CD4-positive, alpha-beta T cell (primary cell): ENCODE measurements at regions not wholly inside any gene's neighbourhood (a gene's known extent, or its start where the extent isn't known, plus 50 kb on each side); places are given as distances from the start of the nearest gene placed in this dataset.

Experiments used
- ATAC-seq: fragments of 200-7000 bp; cut with Tn5 transposase; one replicate; pipeline ENCODE4 v1.10.0; 2022; ENCODE audit warnings: mild to moderate bottlenecking; ENCODE audit not compliant: poor library complexity
- CTCF ChIA-PET: fragments of 350-600 bp; sonication (Branson Sonifier 250); formaldehyde crosslinking; loops from one replicate; lab custom pipeline; 2021; ENCODE audit warnings: antibody characterized with exemption, inconsistent platforms; lab: Charles Lee
- POLR2A ChIA-PET: fragments of 350-600 bp; sonication (Branson Sonifier 250); formaldehyde crosslinking; loops from one replicate; lab custom pipeline; 2021; ENCODE audit warnings: antibody characterized with exemption, inconsistent platforms; lab: Charles Lee
- DNase-seq, 14 experiments: peaks; one replicate each; pipeline ENCODE4 v3.0.0-alpha.2; 2013 to 2020; ENCODE audit warnings: mixed read lengths in 2 of 14
- H3K27ac ChIP-seq, 2 donors: one replicate each; pipeline versions ENCODE4 v1.5.1 to v1.7.0; 2013; ENCODE audit warnings: low read length in 2 of 2, low read depth in 1 of 2, mild to moderate bottlenecking in 1 of 2
- H3K27me3 ChIP-seq, 2 experiments: 1 replicate in 1 of 2; 2 replicates in 1 of 2; pipeline versions ENCODE4 v1.6.1 to v1.7.0; 2013; ENCODE audit warnings: low read length in 2 of 2, control low read depth in 1 of 2, mild to moderate bottlenecking in 1 of 2, moderate library complexity in 1 of 2; ENCODE audit not compliant: insufficient read depth in 2 of 2, control insufficient read depth in 1 of 2
- H3K36me3 ChIP-seq: one replicate; pipeline ENCODE4 v1.6.1; 2013; ENCODE audit warnings: low read length, control low read depth; ENCODE audit not compliant: insufficient read depth
- H3K4me1 ChIP-seq: one replicate; pipeline ENCODE4 v1.6.1; 2013; ENCODE audit warnings: low read length, control low read depth; ENCODE audit not compliant: insufficient read depth
- H3K4me3 ChIP-seq: one replicate; pipeline ENCODE4 v1.5.1; 2013; ENCODE audit warnings: mild to moderate bottlenecking, low read length, moderate library complexity
- H3K9me3 ChIP-seq, 2 experiments: 1 replicate in 1 of 2; 2 replicates in 1 of 2; pipeline versions ENCODE4 v1.6.1 to v1.7.0; 2013; ENCODE audit warnings: low read length in 2 of 2, mild to moderate bottlenecking in 2 of 2, control low read depth in 1 of 2, moderate library complexity in 1 of 2; ENCODE audit not compliant: control insufficient read depth in 1 of 2, insufficient read depth in 1 of 2
- H3K27ac Mint-ChIP-seq: one replicate; pipeline ENCODE4 v1.8.0; 2020; ENCODE audit warnings: mixed read lengths
- H3K27me3 Mint-ChIP-seq: one replicate; pipeline ENCODE4 v1.8.0; 2021; ENCODE audit warnings: mixed read lengths
- H3K36me3 Mint-ChIP-seq: one replicate; pipeline ENCODE4 v1.8.0; 2021; ENCODE audit warnings: low read depth, mixed read lengths
- H3K4me1 Mint-ChIP-seq: one replicate; pipeline ENCODE4 v1.8.0; 2021; ENCODE audit warnings: low read depth, mixed read lengths
- H3K4me3 Mint-ChIP-seq: one replicate; pipeline ENCODE4 v1.8.0; 2020; ENCODE audit warnings: mild to moderate bottlenecking, mixed read lengths
- H3K9me3 Mint-ChIP-seq: one replicate; pipeline ENCODE4 v1.8.0; 2020; ENCODE audit warnings: mixed read lengths
- intact Hi-C, 2 experiments: fragments of 100-400 bp; cut with DNase I in 1 of 2; cut with micrococcal nuclease in 1 of 2; formaldehyde crosslinking; loops; one replicate each; pipeline versions ENCODE4 v1.15.1 to v1.9.0; 2023 to 2025; cut with DNase I, micrococcal nuclease
- TF ChIP-seq, protein P1 (sequence below): fragments of 200-600 bp; IDR thresholded peaks from one replicate; pipeline ENCODE4 v1.8.0; 2022; ENCODE audit warnings: antibody characterized with exemption, mild to moderate bottlenecking

DNA sequence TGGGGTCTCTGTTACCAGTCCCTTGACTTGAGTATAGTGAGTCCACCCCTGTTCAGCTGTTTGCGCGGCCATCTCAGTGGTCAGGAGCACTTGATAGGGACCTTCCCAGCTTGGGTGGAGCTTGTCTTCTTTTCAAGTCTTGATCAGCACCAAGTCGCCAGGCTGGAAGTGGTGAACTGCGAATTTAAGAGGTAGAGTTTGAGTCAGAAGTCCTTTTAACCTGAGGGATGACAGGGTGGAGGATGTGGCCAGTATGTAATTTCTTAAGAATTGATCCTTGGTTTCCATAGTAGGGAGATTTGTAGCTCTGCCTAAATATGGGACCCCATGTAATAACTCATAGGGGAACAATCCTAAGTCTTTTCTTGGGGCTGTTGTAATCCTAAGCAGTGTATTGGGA lies 86.3 kb upstream of the XCR1 start:
- TF ChIP-seq, protein P1, sequence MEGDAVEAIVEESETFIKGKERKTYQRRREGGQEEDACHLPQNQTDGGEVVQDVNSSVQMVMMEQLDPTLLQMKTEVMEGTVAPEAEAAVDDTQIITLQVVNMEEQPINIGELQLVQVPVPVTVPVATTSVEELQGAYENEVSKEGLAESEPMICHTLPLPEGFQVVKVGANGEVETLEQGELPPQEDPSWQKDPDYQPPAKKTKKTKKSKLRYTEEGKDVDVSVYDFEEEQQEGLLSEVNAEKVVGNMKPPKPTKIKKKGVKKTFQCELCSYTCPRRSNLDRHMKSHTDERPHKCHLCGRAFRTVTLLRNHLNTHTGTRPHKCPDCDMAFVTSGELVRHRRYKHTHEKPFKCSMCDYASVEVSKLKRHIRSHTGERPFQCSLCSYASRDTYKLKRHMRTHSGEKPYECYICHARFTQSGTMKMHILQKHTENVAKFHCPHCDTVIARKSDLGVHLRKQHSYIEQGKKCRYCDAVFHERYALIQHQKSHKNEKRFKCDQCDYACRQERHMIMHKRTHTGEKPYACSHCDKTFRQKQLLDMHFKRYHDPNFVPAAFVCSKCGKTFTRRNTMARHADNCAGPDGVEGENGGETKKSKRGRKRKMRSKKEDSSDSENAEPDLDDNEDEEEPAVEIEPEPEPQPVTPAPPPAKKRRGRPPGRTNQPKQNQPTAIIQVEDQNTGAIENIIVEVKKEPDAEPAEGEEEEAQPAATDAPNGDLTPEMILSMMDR, result no peak
- Histone ChIP-seq H3K4me3 (no peak overlapping the region), H3K27ac (no peak overlapping the region), H3K9me3 (no peaks in the 10 kb centered on the region), H3K36me3 (no peaks in the 10 kb centered on the region), H3K27me3 (no peaks in the 10 kb centered on the region), H3K4me1 (peaks cover 11% of the 10 kb centered on the region)
- intact Hi-C loops, result no loop called here
- Mint-ChIP-seq H3K4me1 (peaks cover 17% of the 10 kb centered on the region), H3K36me3 (no peaks in the 10 kb centered on the region), H3K27ac (no peak overlapping the region), H3K27me3 (no peaks in the 10 kb centered on the region), H3K9me3 (no peaks in the 10 kb centered on the region), H3K4me3 (no peak overlapping the region)
- ChIA-PET POLR2A (no interaction called here), CTCF (no interaction called here)
- no peak for DNase-seq
- no peak for ATAC-seq

DNA sequence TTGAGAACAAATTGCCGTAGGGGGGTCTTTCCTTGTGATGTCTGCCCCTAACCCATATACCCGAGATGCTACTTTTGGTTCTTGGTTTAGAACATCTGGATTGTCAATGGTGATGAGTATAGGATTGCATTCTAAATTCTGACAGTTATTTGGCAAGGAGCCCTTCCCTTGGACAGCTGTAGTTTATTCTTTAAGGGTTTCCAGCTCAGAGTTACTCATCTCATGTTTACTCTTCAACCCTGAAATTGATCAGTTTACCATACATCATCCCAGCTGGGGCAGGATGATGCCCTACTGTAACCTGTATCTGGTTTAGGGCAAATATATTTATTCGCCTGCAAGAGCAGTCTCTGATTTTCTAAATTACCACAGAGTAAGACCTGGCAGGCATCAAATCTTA lies 85.7 kb upstream of the XCR1 start:
- Mint-ChIP-seq H3K9me3 (no peaks in the 10 kb centered on the region), H3K27ac (no peak overlapping the region), H3K36me3 (no peaks in the 10 kb centered on the region), H3K27me3 (peaks cover 3% of the 10 kb centered on the region), H3K4me1 (peaks cover 17% of the 10 kb centered on the region), H3K4me3 (no peak overlapping the region)
- TF ChIP-seq, protein P1, result no peak
- ChIA-PET POLR2A (no interaction called here), CTCF (no interaction called here)
- Histone ChIP-seq H3K9me3 (no peaks in the 10 kb centered on the region), H3K4me1 (peaks cover 17% of the 10 kb centered on the region), H3K27ac (no peak overlapping the region), H3K27me3 (no peaks in the 10 kb centered on the region), H3K36me3 (no peaks in the 10 kb centered on the region), H3K4me3 (no peak overlapping the region)
- no peak for DNase-seq
- no peak for ATAC-seq
- intact Hi-C loops, result no loop called here

DNA sequence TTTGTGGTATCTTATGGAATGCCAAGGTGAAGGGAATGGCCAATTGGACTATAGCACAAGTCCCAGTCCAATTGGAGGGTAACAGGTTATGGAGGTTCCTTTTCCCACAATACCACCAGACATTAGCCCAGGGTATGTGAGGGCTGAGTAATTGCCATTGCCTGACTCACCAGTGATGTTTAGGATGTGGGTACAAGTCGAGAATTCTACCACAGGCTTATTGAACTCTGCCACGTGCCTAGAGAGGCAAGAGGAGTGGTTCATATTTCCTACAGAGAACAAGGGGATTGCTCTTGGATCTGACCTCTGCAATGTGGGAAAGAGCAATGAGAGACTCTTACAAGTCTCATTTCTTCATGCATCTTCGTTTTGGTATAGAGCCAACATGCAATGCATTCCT lies 85.0 kb upstream of the XCR1 start:
- no peak overlapping the region for H3K4me3 Mint-ChIP-seq
- H3K27me3 Mint-ChIP-seq, result peaks cover 3% of the 10 kb centered on the region
- no peak overlapping the region for H3K27ac Mint-ChIP-seq
- ChIA-PET POLR2A (no interaction called here), CTCF (no interaction called here)
- no peaks in the 10 kb centered on the region for H3K36me3 ChIP-seq
- no peaks in the 10 kb centered on the region for H3K9me3 Mint-ChIP-seq
- TF ChIP-seq, protein P1, result no peak
- peak in 1 of 14 experiments; percentile 33 for DNase-seq
- H3K9me3 ChIP-seq, result no peaks in the 10 kb centered on the region
- H3K4me1 ChIP-seq, result peaks cover 24% of the 10 kb centered on the region
- H3K27ac ChIP-seq, result no peak overlapping the region
- no peak for ATAC-seq
- intact Hi-C loops, result no loop called here
- H3K36me3 Mint-ChIP-seq, result no peaks in the 10 kb centered on the region
- H3K27me3 ChIP-seq, result no peaks in the 10 kb centered on the region
- H3K4me3 ChIP-seq, result no peak overlapping the region
- H3K4me1 Mint-ChIP-seq, result peaks cover 17% of the 10 kb centered on the region
